ENCODE measurements at regions not wholly inside any gene's neighbourhood (a gene's known extent, or its start where the extent isn't known, plus 50 kb on each side); places are given as distances from the start of the nearest gene placed in this dataset.
A peak's percentile ranks its signal among the peaks of the same experiment; 100 is the strongest.

DNA sequence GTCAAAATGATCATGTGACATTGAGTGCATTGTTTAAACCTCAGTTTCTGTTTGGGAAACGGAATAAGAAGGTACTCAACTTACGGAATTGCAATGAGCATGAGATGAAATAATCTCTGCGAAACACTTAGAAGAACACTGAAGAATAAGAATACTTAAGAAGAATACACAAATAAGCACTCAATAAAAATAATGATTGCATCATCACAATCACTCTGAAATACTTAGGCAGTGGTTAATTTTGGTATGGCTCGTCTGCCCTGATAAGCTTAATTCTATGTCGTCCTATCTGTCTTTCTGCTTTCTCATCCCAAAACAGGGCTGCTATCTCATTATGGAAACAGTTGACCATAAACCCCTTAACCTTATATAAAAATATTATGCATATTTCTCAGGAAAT lies 823.6 kb downstream of the DIAPH3 start:
- DNase-seq: peak; percentile 39

DNA sequence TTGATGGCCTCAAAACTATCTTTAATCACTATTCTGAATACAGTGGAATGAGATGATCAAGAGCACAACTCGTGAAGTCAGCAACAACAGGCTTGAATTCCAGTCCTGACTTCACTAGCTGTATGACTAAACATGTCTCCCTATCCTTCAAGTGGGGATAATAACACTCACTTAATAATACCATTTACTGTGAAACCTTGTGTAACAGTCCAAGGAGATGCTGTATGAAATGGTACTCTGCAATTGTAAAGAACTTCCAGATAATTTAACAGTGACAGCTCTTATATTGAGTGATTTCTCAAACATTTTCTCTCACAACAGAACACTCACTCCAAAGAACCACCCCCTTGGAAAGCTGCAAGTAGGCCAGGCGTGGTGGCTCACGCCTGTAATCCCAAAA lies 823.1 kb downstream of the DIAPH3 start:
- DNase-seq: no peak

- no peak for DNase-seq
Measured at GRCh38 chr13:59342400-59342799, 821.3 kb downstream of the DIAPH3 start.

GRCh38 chr13:59343132-59343531 lies 820.6 kb downstream of the DIAPH3 start:
- no peak for DNase-seq

GRCh38 chr13:59343993-59344822 lies 819.5 kb downstream of the DIAPH3 start:
- DNase-seq: peak; percentile 48

- DNase-seq: no peak
Measured at GRCh38 chr13:59345311-59345710, 818.4 kb downstream of the DIAPH3 start.

- no peak for DNase-seq
Measured at GRCh38 chr13:59346999-59347723, 816.6 kb downstream of the DIAPH3 start.

DNA sequence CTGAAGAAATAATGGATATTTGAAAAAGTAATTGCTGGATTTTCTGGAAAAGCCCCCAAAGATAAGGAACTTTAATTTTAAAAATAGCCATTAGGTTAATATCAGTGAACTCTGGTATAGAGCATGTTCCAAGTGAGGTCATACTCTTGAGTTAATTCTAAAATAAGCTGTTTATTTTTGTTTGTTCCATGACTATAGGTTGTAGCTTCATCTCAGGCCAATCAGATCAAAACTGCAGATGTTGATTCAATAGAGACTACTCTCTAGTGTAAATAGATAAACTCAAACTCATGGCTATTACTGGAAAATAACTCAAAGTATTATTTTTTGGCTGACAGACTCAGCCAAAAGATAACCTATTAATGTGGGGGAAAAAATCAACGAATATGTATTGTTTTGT lies 815.1 kb downstream of the DIAPH3 start:
- DNase-seq: no peak

DNA sequence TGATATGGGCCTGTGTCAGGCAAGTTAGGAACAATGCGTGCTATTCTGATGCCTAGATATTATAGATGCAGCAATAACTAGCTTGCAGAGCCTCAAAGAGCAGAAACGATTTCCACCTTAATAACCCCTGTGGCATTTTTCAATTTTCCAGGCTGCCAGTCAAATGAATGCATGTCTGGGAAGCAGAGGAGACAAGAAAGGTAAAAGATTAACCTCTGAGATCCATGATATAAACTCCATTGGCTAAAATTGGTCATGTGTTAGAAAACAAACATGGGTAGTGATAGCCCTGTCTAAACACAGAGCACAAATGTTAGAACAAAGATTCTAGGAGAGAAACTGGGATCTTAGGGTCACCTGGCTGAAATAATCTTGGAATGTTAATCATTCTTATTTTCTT lies 811.1 kb downstream of the DIAPH3 start:
- no peak for DNase-seq

DNA sequence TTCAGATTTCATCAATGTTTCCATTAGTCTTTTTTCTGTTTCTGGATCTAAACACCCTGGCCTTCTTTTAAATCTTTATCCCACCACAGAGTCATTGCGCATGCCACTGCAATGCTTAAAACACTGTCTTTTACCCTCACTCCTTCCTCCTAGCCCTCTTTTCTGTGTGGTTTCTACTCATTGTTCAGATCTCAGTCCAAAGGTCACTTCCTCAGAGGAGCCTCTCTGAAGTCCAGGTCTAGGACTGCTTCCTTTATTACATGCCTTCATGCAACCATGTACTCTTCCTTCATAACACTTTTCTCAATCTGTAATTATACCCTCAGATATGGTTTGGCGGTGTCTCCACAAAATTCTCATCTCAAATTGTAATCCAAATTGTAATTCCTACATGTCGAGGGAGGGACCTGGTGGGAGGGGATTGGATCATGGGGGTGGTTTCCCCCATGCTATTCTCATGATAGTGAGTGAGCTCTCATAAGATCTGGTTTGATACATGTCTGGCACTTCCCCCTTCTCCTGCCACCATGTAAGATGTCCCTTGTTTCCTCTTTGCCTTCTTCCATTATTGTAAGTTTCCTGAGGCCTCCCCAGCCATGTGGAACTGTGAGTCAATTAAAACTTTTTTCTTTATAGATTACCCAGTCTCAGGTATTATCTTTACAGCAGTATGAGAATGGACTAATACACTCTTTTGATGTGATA lies 808.9 kb downstream of the DIAPH3 start:
- DNase-seq: peak; percentile 43

- peak; percentile 89 for DNase-seq
Measured at GRCh38 chr13:59356607-59357006, 807.1 kb downstream of the DIAPH3 start.

DNA sequence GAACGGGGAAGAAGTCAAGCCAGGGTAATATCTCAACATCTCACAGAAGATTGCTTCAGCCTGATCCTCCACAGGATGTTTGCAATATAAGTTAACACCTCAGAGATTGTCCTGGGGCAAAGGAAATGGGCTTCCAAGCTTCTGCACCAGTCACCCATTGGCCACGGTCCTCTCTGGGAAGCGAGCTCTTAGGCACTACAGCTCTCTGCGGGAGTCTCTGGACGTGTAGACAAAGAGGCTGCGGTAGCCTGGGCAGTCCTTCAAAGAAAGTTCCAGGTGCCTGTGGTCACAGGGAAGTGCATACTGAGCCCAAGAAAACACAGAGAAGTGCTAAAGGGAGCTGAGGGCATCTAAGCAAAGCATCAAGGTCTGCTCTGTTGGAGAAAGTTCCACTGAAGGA lies 805.7 kb downstream of the DIAPH3 start:
- no peak for DNase-seq

GRCh38 chr13:59360108-59360507 lies 803.6 kb downstream of the DIAPH3 start:
- peak; percentile 51 for DNase-seq

DNA sequence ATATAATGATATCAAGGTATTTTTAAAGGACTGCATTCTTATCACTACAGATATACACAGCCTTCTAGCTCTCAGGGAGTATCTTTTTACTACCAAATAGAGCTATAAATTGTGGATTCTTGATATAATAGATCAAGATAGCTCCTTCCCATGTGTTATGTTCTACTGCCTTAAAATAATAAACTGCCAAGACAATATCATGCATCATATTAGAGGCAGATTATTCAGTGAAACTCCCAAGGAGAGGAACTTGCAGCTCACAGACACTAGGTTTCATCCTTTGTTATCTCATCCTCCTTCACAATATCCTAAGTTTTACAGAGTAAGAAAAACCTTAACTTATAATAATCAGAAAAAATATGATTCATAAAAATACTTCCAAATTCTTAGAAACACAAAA lies 802.8 kb downstream of the DIAPH3 start:
- DNase-seq: no peak

- no peak for DNase-seq
Measured at GRCh38 chr13:59363313-59363712, 800.4 kb downstream of the DIAPH3 start.

DNA sequence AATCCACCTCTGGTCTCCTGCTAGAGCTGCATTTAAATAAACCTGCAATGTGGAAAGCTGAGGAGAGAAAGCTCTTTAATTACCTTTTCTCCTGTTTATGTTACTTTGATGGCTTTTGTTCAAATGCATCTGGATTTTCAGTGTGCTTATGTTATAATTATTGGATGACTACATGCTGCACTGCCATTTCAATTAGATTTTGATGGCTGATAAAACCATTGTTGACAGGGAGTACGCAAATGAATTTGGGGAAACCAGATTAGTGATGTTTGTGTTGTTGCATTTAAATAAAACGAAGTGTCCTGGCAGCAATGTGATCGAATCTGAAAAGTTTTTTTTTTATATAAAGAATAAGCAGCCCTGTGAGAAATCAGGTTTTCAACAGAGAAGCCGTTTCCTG lies 799.8 kb downstream of the DIAPH3 start:
- DNase-seq: no peak

- no peak for DNase-seq
Measured at GRCh38 chr13:59364641-59365085, 799.1 kb downstream of the DIAPH3 start.

DNA sequence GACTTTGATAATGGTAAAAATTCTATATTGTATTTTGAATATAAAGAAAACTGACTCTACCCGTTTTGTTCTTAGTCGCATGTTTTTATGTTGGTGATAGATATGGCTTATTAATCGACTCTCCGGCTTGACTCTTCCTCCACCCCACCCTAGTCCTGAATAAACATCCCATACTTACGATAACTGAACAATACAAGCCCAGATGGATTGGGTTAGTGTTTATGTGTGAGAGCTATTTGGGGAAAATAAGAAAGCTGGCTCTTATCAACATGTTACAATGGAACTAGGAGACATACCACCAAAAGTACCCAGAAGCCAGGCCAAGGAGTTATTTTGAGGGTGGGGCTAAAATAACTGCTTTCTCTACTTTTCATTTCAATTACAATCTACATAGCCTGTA lies 796.3 kb downstream of the DIAPH3 start:
- DNase-seq: no peak

DNA sequence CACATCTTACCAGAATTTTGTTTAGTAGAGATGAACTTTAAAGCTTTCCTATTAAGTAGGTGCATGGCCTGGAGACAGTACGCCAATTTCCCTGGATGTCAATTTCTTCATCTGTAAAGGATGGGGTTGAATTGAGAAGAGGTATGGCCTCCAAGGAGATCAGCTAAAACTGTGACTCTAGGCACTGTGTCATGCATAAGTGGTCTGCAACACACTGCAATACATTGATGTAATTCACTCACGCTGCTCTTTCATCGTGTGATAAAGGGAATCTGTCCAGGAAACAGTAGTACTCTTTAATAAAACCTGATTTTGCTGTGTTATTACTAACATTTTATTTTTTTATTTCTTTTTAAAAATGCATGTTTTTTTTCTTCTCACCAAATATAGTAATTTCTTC lies 795.8 kb downstream of the DIAPH3 start:
- no peak for DNase-seq

- DNase-seq: no peak
Measured at GRCh38 chr13:59368693-59369092, 795.0 kb downstream of the DIAPH3 start.

DNA sequence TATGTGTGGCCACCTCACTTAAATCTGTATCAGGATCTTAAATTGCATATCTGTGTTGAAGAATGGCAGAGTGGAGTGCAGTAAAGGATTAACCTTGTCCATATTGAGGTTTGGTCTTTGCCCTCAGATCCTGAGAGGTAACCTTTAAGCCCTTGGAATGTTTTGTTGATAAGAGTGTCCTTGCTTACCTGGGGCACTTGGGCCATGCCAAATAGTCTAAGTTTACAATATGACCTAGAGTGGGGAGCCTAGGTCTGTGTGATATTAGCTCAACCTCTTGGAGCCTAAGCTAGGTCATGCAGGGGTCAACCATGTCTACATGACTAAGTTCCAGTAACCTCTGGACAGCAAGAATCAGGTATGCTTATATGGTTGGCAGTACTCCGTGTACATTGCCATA lies 792.5 kb downstream of the DIAPH3 start:
- no peak for DNase-seq

- DNase-seq: no peak
Measured at GRCh38 chr13:59373341-59373740, 790.4 kb downstream of the DIAPH3 start.

DNA sequence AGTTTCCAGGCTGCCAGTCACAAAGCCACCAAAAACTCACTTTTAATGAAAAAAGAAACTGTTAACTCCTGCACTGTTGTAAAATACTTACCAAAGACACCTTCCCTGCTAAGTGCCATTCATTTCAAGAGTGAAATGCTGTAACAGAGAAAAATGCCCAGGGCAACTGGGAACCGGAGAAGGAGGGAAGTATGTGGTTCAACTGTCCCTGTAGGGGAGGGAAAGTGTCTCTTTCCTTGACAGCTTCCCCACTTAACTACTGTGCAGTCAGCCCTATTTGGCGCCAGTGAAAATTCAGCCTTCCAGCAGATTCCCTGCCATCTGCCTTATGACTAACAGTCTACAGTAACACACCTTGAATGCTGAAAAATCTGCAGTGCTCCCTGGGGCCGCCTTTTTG lies 789.0 kb downstream of the DIAPH3 start:
- no peak for DNase-seq

DNA sequence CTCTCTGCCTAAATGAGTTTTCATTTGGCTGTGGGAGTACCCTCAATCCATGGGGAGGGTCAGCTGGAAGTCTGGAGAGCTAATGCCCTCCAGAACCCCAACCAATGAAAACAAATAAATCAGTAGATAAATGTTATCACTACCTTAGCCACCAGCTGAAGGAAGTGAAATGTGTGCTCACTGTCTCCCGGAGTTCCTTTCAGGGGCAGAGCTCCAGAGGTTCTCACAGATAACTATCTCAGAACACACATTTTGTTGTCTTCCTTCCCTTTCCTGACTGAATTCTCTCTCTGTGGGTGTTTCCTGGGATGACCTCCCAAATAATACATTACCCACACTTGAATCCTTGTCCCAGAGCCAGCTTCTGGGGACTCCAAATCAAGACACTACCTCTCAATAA lies 779.6 kb downstream of the DIAPH3 start:
- DNase-seq: no peak

Measured in OCI-M1 (cell line).